Mesenchymal stem cell (in vitro differentiated cells and primary cell): ENCODE measurements at regions not wholly inside any gene's neighbourhood (a gene's known extent, or its start where the extent isn't known, plus 50 kb on each side); places are given as distances from the start of the nearest gene placed in this dataset.

ENCODE experiments used
- DNase-seq: peaks from one replicate; pipeline ENCODE4 v3.0.0-alpha.2; 2013
- H2AFZ ChIP-seq: one replicate; pipeline ENCODE4 v1.6.1; 2013; ENCODE audit warnings: low read depth, mild to moderate bottlenecking, control low read depth, inconsistent platforms, low read length, moderate library complexity
- H2AK5ac ChIP-seq: 2 replicates; pipeline ENCODE4 v1.6.1; 2013; ENCODE audit warnings: low read length, moderate library complexity, mild to moderate bottlenecking, inconsistent platforms; ENCODE audit not compliant: severe bottlenecking
- H2BK120ac ChIP-seq: one replicate; pipeline ENCODE4 v1.6.1; 2013; ENCODE audit warnings: low read depth, mild to moderate bottlenecking, inconsistent platforms, low read length, moderate library complexity
- H2BK12ac ChIP-seq, 2 experiments: one replicate each; pipeline ENCODE4 v1.6.1; 2013; ENCODE audit warnings: inconsistent platforms in 2 of 2, low read length in 2 of 2, mild to moderate bottlenecking in 2 of 2, moderate library complexity in 2 of 2, control low read depth in 1 of 2
- H2BK15ac ChIP-seq: one replicate; pipeline ENCODE4 v1.6.1; 2013; ENCODE audit warnings: mild to moderate bottlenecking, low read depth, inconsistent platforms; ENCODE audit not compliant: poor library complexity, severe bottlenecking
- H2BK5ac ChIP-seq: 2 replicates; pipeline ENCODE4 v1.6.1; 2013; ENCODE audit warnings: low read depth, mild to moderate bottlenecking, low read length, control low read depth, inconsistent platforms; ENCODE audit not compliant: poor library complexity, severe bottlenecking
- H3K14ac ChIP-seq, 2 experiments: one replicate each; pipeline ENCODE4 v1.6.1; 2013; ENCODE audit warnings: inconsistent platforms in 2 of 2, low read length in 2 of 2, control low read depth in 1 of 2, mild to moderate bottlenecking in 1 of 2, moderate library complexity in 1 of 2
- H3K18ac ChIP-seq, 2 experiments: one replicate each; pipeline ENCODE4 v1.6.1; 2013; ENCODE audit warnings: inconsistent platforms in 2 of 2, low read length in 2 of 2, control low read depth in 1 of 2, low read depth in 1 of 2, mild to moderate bottlenecking in 1 of 2
- H3K23ac ChIP-seq, 2 experiments: one replicate each; pipeline ENCODE4 v1.6.1; 2013; ENCODE audit warnings: inconsistent platforms in 2 of 2, low read length in 2 of 2, mild to moderate bottlenecking in 2 of 2, moderate library complexity in 2 of 2, control low read depth in 1 of 2
- H3K27ac ChIP-seq: 2 replicates; pipeline ENCODE4 v1.5.1; 2013; ENCODE audit warnings: mild to moderate bottlenecking, moderate library complexity, low read length, control low read depth, inconsistent platforms; ENCODE audit not compliant: poor library complexity, severe bottlenecking
- H3K27me3 ChIP-seq, 2 experiments: 2 replicates each; pipeline versions ENCODE4 v1.6.1 to v1.7.0; 2013; ENCODE audit warnings: low read length in 2 of 2, mild to moderate bottlenecking in 2 of 2, moderate library complexity in 2 of 2, control low read depth in 1 of 2, inconsistent platforms in 1 of 2; ENCODE audit not compliant: control insufficient read depth in 1 of 2, insufficient read depth in 1 of 2
- H3K36me3 ChIP-seq, 2 experiments: 2 replicates each; pipeline versions ENCODE4 v1.6.1 to v1.7.0; 2013; ENCODE audit warnings: low read length in 2 of 2, control low read depth in 1 of 2, inconsistent platforms in 1 of 2, low read depth in 1 of 2, mild to moderate bottlenecking in 1 of 2; ENCODE audit not compliant: insufficient read depth in 2 of 2, control insufficient read depth in 1 of 2
- H3K4ac ChIP-seq, 2 experiments: one replicate each; pipeline ENCODE4 v1.6.1; 2013; ENCODE audit warnings: inconsistent platforms in 2 of 2, low read length in 2 of 2, mild to moderate bottlenecking in 2 of 2, moderate library complexity in 2 of 2, control low read depth in 1 of 2, low read depth in 1 of 2
- H3K4me1 ChIP-seq: 2 replicates; pipeline ENCODE4 v1.6.1; 2013; ENCODE audit warnings: low read depth, low read length, control low read depth; ENCODE audit not compliant: control insufficient read depth, insufficient read depth
- H3K4me2 ChIP-seq: 2 replicates; pipeline ENCODE4 v1.6.1; 2013; ENCODE audit warnings: low read length, mild to moderate bottlenecking, inconsistent platforms; ENCODE audit not compliant: poor library complexity, severe bottlenecking
- H3K4me3 ChIP-seq, 2 experiments: 2 replicates each; pipeline versions ENCODE4 v1.5.1 to v1.7.0; 2013; ENCODE audit warnings: low read length in 2 of 2, mild to moderate bottlenecking in 2 of 2, control low read depth in 1 of 2, low read depth in 1 of 2; ENCODE audit not compliant: insufficient read depth in 1 of 2
- H3K79me1 ChIP-seq: replicated peaks from 2 replicates; pipeline ENCODE4 v1.6.1; 2013; ENCODE audit warnings: mild to moderate bottlenecking, control low read depth, low read length, inconsistent platforms; ENCODE audit not compliant: poor library complexity, severe bottlenecking
- H3K9ac ChIP-seq: 2 replicates; pipeline ENCODE4 v1.7.0; 2013; ENCODE audit warnings: mild to moderate bottlenecking, low read length, moderate library complexity
- H3K9me3 ChIP-seq: 2 replicates; pipeline ENCODE4 v1.7.0; 2013; ENCODE audit warnings: mild to moderate bottlenecking, low read length; ENCODE audit not compliant: control insufficient read depth
- H4K8ac ChIP-seq: one replicate; pipeline ENCODE4 v1.6.1; 2013; ENCODE audit warnings: inconsistent platforms, mild to moderate bottlenecking, low read length, moderate library complexity
- H4K91ac ChIP-seq: one replicate; pipeline ENCODE4 v1.6.1; 2013; ENCODE audit warnings: mild to moderate bottlenecking, low read length, inconsistent platforms
- WGBS: methylation state at CpG from one replicate; pipeline ENCODE4 v1.1.7; 2013; ENCODE audit warnings: mixed read lengths; 5-methylcytosine and 5-hydroxymethylcytosine counted together

- Histone ChIP-seq H3K79me1 (peaks cover 2% of the 10 kb centered on the region), H3K4ac (no peak overlapping the region), H3K18ac (no peak overlapping the region), H2AFZ (no peak overlapping the region), H4K8ac (no peak overlapping the region), H3K4me2 (no peak overlapping the region), H3K9me3 (no peaks in the 10 kb centered on the region), H3K4me3 (no peak overlapping the region), H2BK120ac (no peak overlapping the region), H3K36me3 (peaks cover 20 to 24% of the 10 kb centered on the region in 2 experiments), H3K23ac (no peak overlapping the region), H3K27me3 (no peaks in the 10 kb centered on the region), H2AK5ac (no peak overlapping the region), H3K27ac (no peak overlapping the region), H2BK12ac (no peak overlapping the region), H3K9ac (no peak overlapping the region), H4K91ac (no peak overlapping the region), H2BK15ac (no peak overlapping the region), H2BK5ac (no peak overlapping the region), H3K4me1 (no peaks in the 10 kb centered on the region), H3K14ac (no peak overlapping the region)
- WGBS, result 76% methylated on average over 5 of the region's 5 CpGs
- DNase-seq, result no peak
These were observed 55.4 kb downstream of the ARL6IP4 start for GRCh38 chr12:123035841-123036240.

DNA sequence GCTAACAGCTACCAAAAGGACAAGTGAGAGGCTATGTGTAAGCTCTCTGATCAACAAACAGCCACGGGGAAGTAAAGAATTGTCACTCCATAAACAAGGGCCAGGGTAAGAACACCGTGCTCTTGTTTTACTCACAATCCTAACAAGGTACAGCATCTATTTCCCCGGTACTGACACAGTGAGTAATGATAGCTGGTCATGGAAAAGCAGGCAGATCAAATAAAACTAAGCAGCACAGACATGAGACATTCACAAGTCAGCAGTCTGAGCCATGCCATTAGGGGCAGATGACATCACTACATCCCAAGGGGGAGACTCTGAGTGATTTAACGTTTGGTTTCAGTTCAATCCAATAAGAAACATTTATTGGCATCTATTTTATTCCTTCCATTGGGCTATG is 54.4 kb downstream of the ARL6IP4 start:
- H3K14ac ChIP-seq, result no peak overlapping the region

DNA sequence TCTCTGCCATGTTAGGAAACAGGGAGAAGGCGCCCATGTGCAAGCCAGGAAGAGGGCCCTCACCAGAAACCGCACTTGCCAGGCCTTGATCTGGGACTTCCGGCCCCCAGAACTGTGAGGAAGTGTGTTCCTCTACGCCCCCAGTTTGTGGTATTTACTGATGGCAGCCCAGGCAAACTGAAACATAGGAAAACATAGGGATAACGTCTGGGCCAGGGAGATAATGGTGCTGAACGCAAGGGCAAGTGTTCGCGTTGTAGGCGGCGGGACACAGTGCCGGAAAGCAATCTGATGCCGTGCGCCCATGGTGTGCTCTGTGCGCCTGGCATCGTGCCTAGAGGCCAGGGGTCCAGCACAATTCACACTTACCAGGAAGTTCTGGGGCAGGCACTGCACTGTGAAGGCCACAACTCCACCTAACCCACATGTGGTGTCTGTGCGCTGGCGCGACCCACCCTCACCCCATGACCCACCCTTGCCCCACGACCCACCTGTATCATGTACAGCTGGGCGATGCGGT is 53.6 kb downstream of the ARL6IP4 start:
- H3K18ac ChIP-seq, result no peak overlapping the region
- no peak overlapping the region for H2BK120ac ChIP-seq
- H3K27me3 ChIP-seq, result no peaks in the 10 kb centered on the region
- H4K91ac ChIP-seq, result peak overlapping the region; percentile 56
- H2BK5ac ChIP-seq, result no peak overlapping the region
- H3K79me1 ChIP-seq, result peaks cover 2% of the 10 kb centered on the region
- H2AFZ ChIP-seq, result no peak overlapping the region
- H3K4ac ChIP-seq, result no peak overlapping the region
- no peak overlapping the region for H2BK15ac ChIP-seq
- no peak overlapping the region for H2AK5ac ChIP-seq
- peaks cover 20 to 31% of the 10 kb centered on the region in 2 experiments for H3K36me3 ChIP-seq
- no peak overlapping the region for H3K27ac ChIP-seq
- WGBS, result 96% methylated on average over 21 of the region's 21 CpGs
- no peak overlapping the region for H3K14ac ChIP-seq
- H2BK12ac ChIP-seq, result no peak overlapping the region
- no peak overlapping the region for H3K4me2 ChIP-seq
- H3K9me3 ChIP-seq, result no peaks in the 10 kb centered on the region
- no peak overlapping the region for H3K23ac ChIP-seq
- no peak overlapping the region for H3K9ac ChIP-seq
- no peak overlapping the region for H4K8ac ChIP-seq
- no peaks in the 10 kb centered on the region for H3K4me1 ChIP-seq
- no peak for DNase-seq
- H3K4me3 ChIP-seq, result no peak overlapping the region

More for the DNA sequence above, 54.4 kb downstream of the ARL6IP4 start:
- 39% methylated on average over 3 of the region's 4 CpGs for WGBS
- Histone ChIP-seq H3K79me1 (peaks cover 2% of the 10 kb centered on the region), H3K9me3 (no peaks in the 10 kb centered on the region), H3K4me1 (no peaks in the 10 kb centered on the region), H3K4me3 (no peak overlapping the region), H2BK120ac (no peak overlapping the region), H4K91ac (no peak overlapping the region), H3K23ac (no peak overlapping the region), H4K8ac (no peak overlapping the region), H3K4ac (no peak overlapping the region), H3K4me2 (no peak overlapping the region), H2BK12ac (no peak overlapping the region), H3K18ac (no peak overlapping the region), H2AK5ac (no peak overlapping the region), H2AFZ (no peak overlapping the region), H3K27me3 (no peaks in the 10 kb centered on the region), H3K9ac (peak overlapping the region; percentile 2), H3K27ac (no peak overlapping the region), H2BK15ac (no peak overlapping the region), H3K36me3 (peaks cover 20 to 27% of the 10 kb centered on the region in 2 experiments), H2BK5ac (no peak overlapping the region)
- DNase-seq, result peak; percentile 77

DNA sequence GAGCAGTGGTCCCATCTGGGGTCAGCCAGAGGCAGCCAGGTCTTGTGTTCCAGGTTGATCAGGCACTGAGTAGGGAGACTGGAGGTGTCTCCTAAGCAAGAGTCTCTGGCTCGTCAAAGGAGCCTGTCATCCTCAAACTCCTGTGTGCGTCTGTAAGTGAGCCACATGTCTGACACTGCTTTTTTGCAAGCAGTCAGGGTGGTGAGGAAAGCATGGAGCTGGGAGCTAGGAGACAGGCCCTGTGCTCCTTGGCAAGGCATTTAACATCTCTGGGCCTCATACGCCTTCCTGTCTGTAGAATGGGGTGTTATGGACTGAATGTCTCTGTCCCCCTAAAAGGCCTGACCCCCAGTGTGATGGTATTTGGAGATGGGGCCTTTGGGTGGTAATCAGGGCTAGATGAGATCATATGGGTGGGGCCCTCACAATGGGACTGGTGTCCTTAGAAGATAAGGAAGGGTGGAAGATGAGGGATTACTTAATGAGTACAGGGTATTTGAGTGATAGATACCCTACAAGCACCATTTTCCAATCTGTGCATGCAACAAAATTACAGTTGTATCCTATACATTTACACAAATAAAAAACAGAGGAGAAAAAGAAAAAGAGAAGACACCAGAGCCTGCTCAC is 53.0 kb downstream of the ARL6IP4 start:
- H3K27me3 ChIP-seq, result no peaks in the 10 kb centered on the region
- H2BK12ac ChIP-seq, result no peak overlapping the region
- H2BK15ac ChIP-seq, result no peak overlapping the region
- H2BK120ac ChIP-seq, result no peak overlapping the region
- no peak overlapping the region for H3K9ac ChIP-seq
- H2AK5ac ChIP-seq, result no peak overlapping the region
- H3K79me1 ChIP-seq, result peaks cover 2% of the 10 kb centered on the region
- 96% methylated on average over 3 of the region's 3 CpGs for WGBS
- H3K23ac ChIP-seq, result no peak overlapping the region
- H3K18ac ChIP-seq, result no peak overlapping the region
- no peak overlapping the region for H3K4me3 ChIP-seq
- H4K91ac ChIP-seq, result no peak overlapping the region
- no peak overlapping the region for H3K27ac ChIP-seq
- no peak overlapping the region for H3K4ac ChIP-seq
- H4K8ac ChIP-seq, result no peak overlapping the region
- peaks cover 20 to 31% of the 10 kb centered on the region in 2 experiments for H3K36me3 ChIP-seq
- no peak overlapping the region for H3K4me2 ChIP-seq
- no peak for DNase-seq
- no peaks in the 10 kb centered on the region for H3K9me3 ChIP-seq
- peak overlapping the region in 1 of 2 experiments; percentile 1 for H3K14ac ChIP-seq
- no peaks in the 10 kb centered on the region for H3K4me1 ChIP-seq
- H2BK5ac ChIP-seq, result no peak overlapping the region
- no peak overlapping the region for H2AFZ ChIP-seq
